Glutamatergic neuron (in vitro differentiated cells): ENCODE measurements at regions not wholly inside any gene's neighbourhood (a gene's known extent, or its start where the extent isn't known, plus 50 kb on each side); places are given as distances from the start of the nearest gene placed in this dataset.

Source experiments
- DNase-seq: peaks from one replicate; pipeline ENCODE4 v3.0.0; 2022
- H3K27ac Mint-ChIP-seq: one replicate; pipeline ENCODE4 v1.8.0; 2020; ENCODE audit warnings: mild to moderate bottlenecking, mixed read lengths, inconsistent platforms; ENCODE audit not compliant: unreplicated experiment
- H3K27me3 Mint-ChIP-seq: one replicate; pipeline ENCODE4 v1.8.0; 2020; ENCODE audit warnings: mild to moderate bottlenecking, moderate library complexity, mixed read lengths, inconsistent platforms; ENCODE audit not compliant: unreplicated experiment
- H3K36me3 Mint-ChIP-seq: one replicate; pipeline ENCODE4 v1.8.0; 2020; ENCODE audit warnings: mild to moderate bottlenecking, mixed read lengths, inconsistent platforms; ENCODE audit not compliant: unreplicated experiment
- H3K4me1 Mint-ChIP-seq: one replicate; pipeline ENCODE4 v1.8.0; 2020; ENCODE audit warnings: mild to moderate bottlenecking, low read depth, mixed read lengths, inconsistent platforms; ENCODE audit not compliant: unreplicated experiment
- H3K4me3 Mint-ChIP-seq: one replicate; pipeline ENCODE4 v1.8.0; 2020; ENCODE audit warnings: mild to moderate bottlenecking, mixed read lengths, inconsistent platforms; ENCODE audit not compliant: unreplicated experiment
- H3K9me3 Mint-ChIP-seq: one replicate; pipeline ENCODE4 v1.8.0; 2020; ENCODE audit warnings: mild to moderate bottlenecking, moderate library complexity, mixed read lengths, inconsistent platforms; ENCODE audit not compliant: unreplicated experiment
- TF ChIP-seq, protein P1 (sequence below): fragments of 200-600 bp; sonication (generic); IDR thresholded peaks from one replicate; pipeline ENCODE4 v1.5.0; 2021; ENCODE audit not compliant: partially characterized antibody, unreplicated experiment

DNA sequence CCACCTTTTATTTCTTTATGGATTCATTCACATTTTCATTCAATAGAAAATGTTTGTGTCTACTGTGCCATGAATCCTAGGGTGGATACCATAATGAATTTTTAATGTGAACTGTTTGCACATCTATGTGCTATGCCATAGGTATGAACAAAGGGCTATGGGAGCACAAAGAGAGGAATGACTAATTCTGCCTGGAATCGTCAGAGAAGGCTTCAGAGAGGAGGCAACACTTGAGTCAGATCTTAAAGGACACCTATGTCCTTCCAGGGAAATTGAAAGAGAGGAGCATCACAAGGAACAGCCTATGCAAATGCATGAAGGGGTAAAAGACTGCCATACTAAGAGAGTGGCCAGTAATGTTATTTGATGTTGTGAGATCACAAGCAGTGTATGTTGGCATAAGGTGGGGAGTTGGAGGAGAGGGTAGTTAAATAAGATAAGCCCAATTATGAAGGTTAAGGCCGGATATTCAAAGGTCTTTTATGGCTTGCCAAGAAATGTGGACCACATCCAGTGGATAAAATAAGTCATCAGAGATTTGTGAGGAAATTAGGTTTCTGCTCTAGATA is 246.7 kb downstream of the GRIN2B start:
- H3K27me3 Mint-ChIP-seq: peaks cover 2% of the 10 kb centered on the region
- no peaks in the 10 kb centered on the region for H3K9me3 Mint-ChIP-seq
- DNase-seq: no peak
- TF ChIP-seq, protein P1, sequence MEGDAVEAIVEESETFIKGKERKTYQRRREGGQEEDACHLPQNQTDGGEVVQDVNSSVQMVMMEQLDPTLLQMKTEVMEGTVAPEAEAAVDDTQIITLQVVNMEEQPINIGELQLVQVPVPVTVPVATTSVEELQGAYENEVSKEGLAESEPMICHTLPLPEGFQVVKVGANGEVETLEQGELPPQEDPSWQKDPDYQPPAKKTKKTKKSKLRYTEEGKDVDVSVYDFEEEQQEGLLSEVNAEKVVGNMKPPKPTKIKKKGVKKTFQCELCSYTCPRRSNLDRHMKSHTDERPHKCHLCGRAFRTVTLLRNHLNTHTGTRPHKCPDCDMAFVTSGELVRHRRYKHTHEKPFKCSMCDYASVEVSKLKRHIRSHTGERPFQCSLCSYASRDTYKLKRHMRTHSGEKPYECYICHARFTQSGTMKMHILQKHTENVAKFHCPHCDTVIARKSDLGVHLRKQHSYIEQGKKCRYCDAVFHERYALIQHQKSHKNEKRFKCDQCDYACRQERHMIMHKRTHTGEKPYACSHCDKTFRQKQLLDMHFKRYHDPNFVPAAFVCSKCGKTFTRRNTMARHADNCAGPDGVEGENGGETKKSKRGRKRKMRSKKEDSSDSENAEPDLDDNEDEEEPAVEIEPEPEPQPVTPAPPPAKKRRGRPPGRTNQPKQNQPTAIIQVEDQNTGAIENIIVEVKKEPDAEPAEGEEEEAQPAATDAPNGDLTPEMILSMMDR: no peak
- H3K4me1 Mint-ChIP-seq: no peaks in the 10 kb centered on the region
- no peaks in the 10 kb centered on the region for H3K36me3 Mint-ChIP-seq
- H3K4me3 Mint-ChIP-seq: no peak overlapping the region
- H3K27ac Mint-ChIP-seq: no peak overlapping the region

DNA sequence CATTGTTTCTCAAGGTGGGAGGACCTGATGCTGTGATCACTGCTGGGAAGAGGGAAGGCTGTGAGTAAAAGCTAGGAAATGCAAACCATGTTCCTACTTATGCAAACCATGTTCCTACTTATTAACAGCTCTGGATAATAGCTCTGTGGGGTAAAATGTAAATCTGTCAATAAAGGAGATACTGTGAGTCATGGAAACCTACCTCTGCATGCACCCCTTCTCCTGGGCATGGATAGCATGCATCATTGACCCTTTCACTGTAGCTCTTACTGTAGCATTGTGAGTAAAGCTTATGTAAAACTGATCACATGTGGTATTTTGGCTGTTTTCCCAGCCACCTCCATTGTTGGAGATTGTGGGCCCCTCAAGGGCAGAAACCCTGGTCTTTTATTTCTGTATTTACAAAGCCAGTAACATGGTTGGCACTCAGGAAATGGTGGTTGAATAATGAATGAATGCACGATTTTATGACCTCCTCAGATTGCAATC is 253.7 kb downstream of the GRIN2B start:
- DNase-seq: no peak
- TF ChIP-seq, protein P1: no peak
- peaks cover 2% of the 10 kb centered on the region for H3K27me3 Mint-ChIP-seq
- no peaks in the 10 kb centered on the region for H3K9me3 Mint-ChIP-seq
- H3K4me1 Mint-ChIP-seq: no peaks in the 10 kb centered on the region
- no peaks in the 10 kb centered on the region for H3K36me3 Mint-ChIP-seq
- no peak overlapping the region for H3K27ac Mint-ChIP-seq
- no peak overlapping the region for H3K4me3 Mint-ChIP-seq

DNA sequence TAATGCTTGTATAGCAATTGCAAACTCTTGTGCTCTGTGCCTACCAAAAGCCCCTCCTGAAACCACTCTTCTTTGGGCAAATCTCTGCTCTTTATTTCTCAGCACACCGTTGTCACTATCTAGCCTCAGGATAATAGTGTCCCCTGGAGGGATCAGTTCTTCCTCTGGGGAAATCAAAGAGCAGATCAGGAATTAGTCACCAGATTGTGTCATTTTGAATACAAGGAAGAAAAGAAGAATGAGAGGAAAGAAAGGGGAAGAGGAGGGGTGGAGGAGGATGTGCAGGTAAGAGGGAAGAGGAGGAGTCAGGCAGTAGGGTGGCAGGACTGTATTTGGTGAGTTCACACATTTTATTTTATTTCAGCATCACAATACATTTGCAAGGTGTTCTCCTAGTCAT is 256.4 kb downstream of the GRIN2B start:
- no peaks in the 10 kb centered on the region for H3K27me3 Mint-ChIP-seq
- no peaks in the 10 kb centered on the region for H3K4me1 Mint-ChIP-seq
- H3K9me3 Mint-ChIP-seq: no peaks in the 10 kb centered on the region
- no peak overlapping the region for H3K27ac Mint-ChIP-seq
- H3K36me3 Mint-ChIP-seq: no peaks in the 10 kb centered on the region
- DNase-seq: no peak
- TF ChIP-seq, protein P1: no peak
- no peak overlapping the region for H3K4me3 Mint-ChIP-seq

DNA sequence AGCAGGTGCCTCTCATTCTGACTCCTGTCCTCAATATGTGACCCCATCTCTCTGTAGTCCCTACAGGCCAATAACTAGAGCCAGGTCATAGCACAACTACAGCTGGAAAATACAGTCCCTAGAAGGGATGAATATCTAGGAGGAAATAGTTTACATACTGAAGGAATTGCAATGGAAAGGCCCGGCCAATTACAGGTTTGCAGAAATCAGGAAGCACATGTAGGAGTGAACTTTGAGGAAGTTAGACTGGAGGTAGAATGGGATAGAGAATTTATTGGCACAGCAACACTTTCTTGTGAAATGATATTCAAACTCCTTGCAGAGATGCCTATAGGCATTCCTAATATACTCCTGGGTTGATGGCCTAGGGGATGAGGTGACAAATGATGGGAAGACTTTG is 257.3 kb downstream of the GRIN2B start:
- H3K4me3 Mint-ChIP-seq: no peak overlapping the region

DNA sequence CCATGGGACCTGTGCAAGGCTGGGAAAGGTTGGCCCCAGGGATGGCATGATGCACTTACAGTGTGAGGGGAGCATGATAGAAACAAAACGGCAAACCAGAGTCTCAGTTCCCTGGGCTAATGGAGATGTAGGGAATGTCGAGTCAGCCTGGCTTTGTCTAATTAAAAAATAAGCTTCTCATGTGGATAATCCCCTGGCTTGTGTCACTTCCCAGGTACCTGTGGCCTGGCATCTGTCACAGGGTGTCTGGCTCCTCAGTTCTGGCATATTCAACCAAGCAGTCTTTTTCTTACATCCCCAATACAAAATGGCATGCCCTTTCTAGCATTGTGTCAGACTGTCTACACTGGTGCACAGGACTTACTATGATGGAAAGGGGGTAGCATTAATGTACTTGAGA is 261.4 kb downstream of the GRIN2B start:
- Mint-ChIP-seq H3K27ac (no peak overlapping the region), H3K9me3 (no peaks in the 10 kb centered on the region), H3K4me1 (peaks cover 2% of the 10 kb centered on the region), H3K4me3 (no peak overlapping the region), H3K27me3 (peaks cover 3% of the 10 kb centered on the region), H3K36me3 (no peaks in the 10 kb centered on the region)
- TF ChIP-seq, protein P1: no peak
- no peak for DNase-seq

More for the DNA sequence above, 257.3 kb downstream of the GRIN2B start:
- Mint-ChIP-seq H3K4me1 (no peaks in the 10 kb centered on the region), H3K27ac (no peak overlapping the region), H3K36me3 (no peaks in the 10 kb centered on the region), H3K27me3 (no peaks in the 10 kb centered on the region), H3K9me3 (no peaks in the 10 kb centered on the region)
- TF ChIP-seq, protein P1: no peak
- DNase-seq: no peak
